Stimulated activated naive CD8-positive, alpha-beta T cell treated with anti-CD3 and anti-CD28 coated beads, Interleukin-15, Interleukin-2, amounts not matched to agents 100 ng/mL and 50 ng/mL, for 24 hours (primary cell): ENCODE measurements at regions not wholly inside any gene's neighbourhood (a gene's known extent, or its start where the extent isn't known, plus 50 kb on each side); places are given as distances from the start of the nearest gene placed in this dataset.

Experiments used
- H3K27ac Mint-ChIP-seq: one replicate; pipeline ENCODE4 v1.8.0; 2021; ENCODE audit warnings: mild to moderate bottlenecking, mixed read lengths
- H3K27me3 Mint-ChIP-seq: one replicate; pipeline ENCODE4 v1.8.0; 2021; ENCODE audit warnings: mixed read lengths
- H3K36me3 Mint-ChIP-seq: one replicate; pipeline ENCODE4 v1.8.0; 2021; ENCODE audit warnings: low read depth, mixed read lengths
- H3K4me1 Mint-ChIP-seq: one replicate; pipeline ENCODE4 v1.8.0; 2021; ENCODE audit warnings: low read depth, mixed read lengths
- H3K4me3 Mint-ChIP-seq: one replicate; pipeline ENCODE4 v1.8.0; 2021; ENCODE audit warnings: mild to moderate bottlenecking, mixed read lengths
- H3K9me3 Mint-ChIP-seq: one replicate; pipeline ENCODE4 v1.8.0; 2021; ENCODE audit warnings: mixed read lengths

- no peaks in the 10 kb centered on the region for H3K27me3 Mint-ChIP-seq
- peaks cover 31% of the 10 kb centered on the region for H3K4me1 Mint-ChIP-seq
- H3K27ac Mint-ChIP-seq, result no peak overlapping the region
- no peak overlapping the region for H3K4me3 Mint-ChIP-seq
- no peaks in the 10 kb centered on the region for H3K36me3 Mint-ChIP-seq
- H3K9me3 Mint-ChIP-seq, result no peaks in the 10 kb centered on the region
Measured at GRCh38 chr13:50711131-50711815, 132.2 kb downstream of the DLEU7 start.

- peaks cover 31% of the 10 kb centered on the region for H3K4me1 Mint-ChIP-seq
- H3K4me3 Mint-ChIP-seq, result no peak overlapping the region
- H3K36me3 Mint-ChIP-seq, result no peaks in the 10 kb centered on the region
- H3K9me3 Mint-ChIP-seq, result no peaks in the 10 kb centered on the region
- H3K27me3 Mint-ChIP-seq, result no peaks in the 10 kb centered on the region
- H3K27ac Mint-ChIP-seq, result no peak overlapping the region
Measured at GRCh38 chr13:50711996-50712395, 131.5 kb downstream of the DLEU7 start.

- Mint-ChIP-seq H3K27ac (no peak overlapping the region), H3K4me1 (peaks cover 29% of the 10 kb centered on the region), H3K27me3 (no peaks in the 10 kb centered on the region), H3K4me3 (no peak overlapping the region), H3K36me3 (no peaks in the 10 kb centered on the region), H3K9me3 (no peaks in the 10 kb centered on the region)
Measured at GRCh38 chr13:50712456-50712855, 131.0 kb downstream of the DLEU7 start.

GRCh38 chr13:50712881-50713280, 130.6 kb downstream of the DLEU7 start:
- Mint-ChIP-seq H3K9me3 (no peaks in the 10 kb centered on the region), H3K27ac (no peak overlapping the region), H3K4me1 (peaks cover 25% of the 10 kb centered on the region), H3K27me3 (no peaks in the 10 kb centered on the region), H3K4me3 (no peak overlapping the region), H3K36me3 (no peaks in the 10 kb centered on the region)

- no peaks in the 10 kb centered on the region for H3K36me3 Mint-ChIP-seq
- H3K4me1 Mint-ChIP-seq, result peaks cover 25% of the 10 kb centered on the region
- H3K27me3 Mint-ChIP-seq, result no peaks in the 10 kb centered on the region
- H3K27ac Mint-ChIP-seq, result peak overlapping the region; percentile 39
- H3K9me3 Mint-ChIP-seq, result no peaks in the 10 kb centered on the region
- H3K4me3 Mint-ChIP-seq, result peak overlapping the region; percentile 38
Measured at GRCh38 chr13:50713523-50714248, 129.8 kb downstream of the DLEU7 start.

- H3K9me3 Mint-ChIP-seq, result no peaks in the 10 kb centered on the region
- H3K4me1 Mint-ChIP-seq, result peaks cover 25% of the 10 kb centered on the region
- no peak overlapping the region for H3K27ac Mint-ChIP-seq
- H3K36me3 Mint-ChIP-seq, result no peaks in the 10 kb centered on the region
- H3K4me3 Mint-ChIP-seq, result no peak overlapping the region
- no peaks in the 10 kb centered on the region for H3K27me3 Mint-ChIP-seq
Measured at GRCh38 chr13:50714891-50715290, 128.6 kb downstream of the DLEU7 start.

- Mint-ChIP-seq H3K4me3 (no peak overlapping the region), H3K9me3 (no peaks in the 10 kb centered on the region), H3K4me1 (peaks cover 25% of the 10 kb centered on the region), H3K36me3 (no peaks in the 10 kb centered on the region), H3K27ac (no peak overlapping the region), H3K27me3 (peaks cover 2% of the 10 kb centered on the region)
Measured at GRCh38 chr13:50715402-50716146, 127.9 kb downstream of the DLEU7 start.

GRCh38 chr13:50720861-50721671, 122.4 kb downstream of the DLEU7 start:
- H3K27ac Mint-ChIP-seq, result no peak overlapping the region
- no peak overlapping the region for H3K4me3 Mint-ChIP-seq
- H3K27me3 Mint-ChIP-seq, result peaks cover 2% of the 10 kb centered on the region
- no peaks in the 10 kb centered on the region for H3K36me3 Mint-ChIP-seq
- H3K9me3 Mint-ChIP-seq, result no peaks in the 10 kb centered on the region
- no peaks in the 10 kb centered on the region for H3K4me1 Mint-ChIP-seq

GRCh38 chr13:50721672-50721992, 121.9 kb downstream of the DLEU7 start:
- no peaks in the 10 kb centered on the region for H3K4me1 Mint-ChIP-seq
- H3K27me3 Mint-ChIP-seq, result peaks cover 2% of the 10 kb centered on the region
- no peaks in the 10 kb centered on the region for H3K9me3 Mint-ChIP-seq
- no peak overlapping the region for H3K27ac Mint-ChIP-seq
- no peak overlapping the region for H3K4me3 Mint-ChIP-seq
- no peaks in the 10 kb centered on the region for H3K36me3 Mint-ChIP-seq

GRCh38 chr13:50722440-50723125, 120.9 kb downstream of the DLEU7 start:
- Mint-ChIP-seq H3K4me3 (no peak overlapping the region), H3K9me3 (no peaks in the 10 kb centered on the region), H3K27ac (no peak overlapping the region), H3K36me3 (no peaks in the 10 kb centered on the region), H3K27me3 (peaks cover 2% of the 10 kb centered on the region), H3K4me1 (no peaks in the 10 kb centered on the region)

GRCh38 chr13:50724438-50724837, 119.1 kb downstream of the DLEU7 start:
- Mint-ChIP-seq H3K4me1 (no peaks in the 10 kb centered on the region), H3K27me3 (peaks cover 2% of the 10 kb centered on the region), H3K9me3 (no peaks in the 10 kb centered on the region), H3K4me3 (no peak overlapping the region), H3K27ac (no peak overlapping the region), H3K36me3 (no peaks in the 10 kb centered on the region)

GRCh38 chr13:50724913-50725312, 118.6 kb downstream of the DLEU7 start:
- no peak overlapping the region for H3K27ac Mint-ChIP-seq
- peaks cover under 1% of the 10 kb centered on the region for H3K36me3 Mint-ChIP-seq
- H3K27me3 Mint-ChIP-seq, result peaks cover 2% of the 10 kb centered on the region
- H3K4me1 Mint-ChIP-seq, result no peaks in the 10 kb centered on the region
- H3K9me3 Mint-ChIP-seq, result peaks cover 2% of the 10 kb centered on the region
- no peak overlapping the region for H3K4me3 Mint-ChIP-seq

- Mint-ChIP-seq H3K36me3 (peaks cover 6% of the 10 kb centered on the region), H3K27ac (no peak overlapping the region), H3K27me3 (peaks cover 7% of the 10 kb centered on the region), H3K4me3 (no peak overlapping the region), H3K4me1 (no peaks in the 10 kb centered on the region), H3K9me3 (peaks cover 10% of the 10 kb centered on the region)
Measured at GRCh38 chr13:50726164-50726563, 117.3 kb downstream of the DLEU7 start.

- Mint-ChIP-seq H3K27ac (no peak overlapping the region), H3K4me3 (no peak overlapping the region), H3K36me3 (peaks cover 6% of the 10 kb centered on the region), H3K4me1 (peaks cover 5% of the 10 kb centered on the region), H3K27me3 (peaks cover 11% of the 10 kb centered on the region), H3K9me3 (peaks cover 10% of the 10 kb centered on the region)
Measured at GRCh38 chr13:50729177-50729576, 114.3 kb downstream of the DLEU7 start.
